ENCODE measurements at regions not wholly inside any gene's neighbourhood (a gene's known extent, or its start where the extent isn't known, plus 50 kb on each side); places are given as distances from the start of the nearest gene placed in this dataset.
"Not testable (repeated sequence)": the region's sequence is repeated elsewhere in the genome, so short reads cannot be mapped to it uniquely, and the experiment has no call there.

DNA sequence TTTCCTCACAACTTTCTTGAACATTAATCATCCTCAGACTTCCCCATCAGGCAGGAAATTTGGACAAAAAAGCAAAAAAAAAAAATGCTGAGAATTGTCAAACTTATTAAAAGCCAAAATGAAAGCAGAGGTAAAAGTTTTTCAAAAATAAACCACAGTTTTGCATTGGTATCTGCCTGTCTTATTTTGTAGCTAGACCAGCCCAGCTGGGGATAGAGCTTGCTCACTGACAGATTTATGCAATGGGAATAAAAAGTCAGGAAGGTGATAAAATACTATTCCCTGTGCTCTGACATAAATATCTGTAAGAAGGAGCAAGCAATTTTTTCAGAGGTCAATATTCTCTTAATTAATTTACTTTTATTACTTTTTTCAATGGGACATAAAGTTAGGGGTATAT lies 1006.7 kb upstream of the ALCAM start:
- peak overlapping the region; percentile 41 for H3K4me3 ChIP-seq (ENCODE audit: low read depth, low read length)
- TF ChIP-seq, protein P1, sequence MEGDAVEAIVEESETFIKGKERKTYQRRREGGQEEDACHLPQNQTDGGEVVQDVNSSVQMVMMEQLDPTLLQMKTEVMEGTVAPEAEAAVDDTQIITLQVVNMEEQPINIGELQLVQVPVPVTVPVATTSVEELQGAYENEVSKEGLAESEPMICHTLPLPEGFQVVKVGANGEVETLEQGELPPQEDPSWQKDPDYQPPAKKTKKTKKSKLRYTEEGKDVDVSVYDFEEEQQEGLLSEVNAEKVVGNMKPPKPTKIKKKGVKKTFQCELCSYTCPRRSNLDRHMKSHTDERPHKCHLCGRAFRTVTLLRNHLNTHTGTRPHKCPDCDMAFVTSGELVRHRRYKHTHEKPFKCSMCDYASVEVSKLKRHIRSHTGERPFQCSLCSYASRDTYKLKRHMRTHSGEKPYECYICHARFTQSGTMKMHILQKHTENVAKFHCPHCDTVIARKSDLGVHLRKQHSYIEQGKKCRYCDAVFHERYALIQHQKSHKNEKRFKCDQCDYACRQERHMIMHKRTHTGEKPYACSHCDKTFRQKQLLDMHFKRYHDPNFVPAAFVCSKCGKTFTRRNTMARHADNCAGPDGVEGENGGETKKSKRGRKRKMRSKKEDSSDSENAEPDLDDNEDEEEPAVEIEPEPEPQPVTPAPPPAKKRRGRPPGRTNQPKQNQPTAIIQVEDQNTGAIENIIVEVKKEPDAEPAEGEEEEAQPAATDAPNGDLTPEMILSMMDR (IDR thresholded peaks at IDR 0.05; ENCODE audit: insufficient read depth, low read length): no peak
- no peak for DNase-seq (ENCODE audit: low read depth)

- H3K4me3 ChIP-seq (ENCODE audit: low read depth, low read length); DNase-seq (ENCODE audit: low read depth): not testable (repeated sequence)
Observed at GRCh38 chr3:104361748-104362147, 1005.0 kb upstream of the ALCAM start.

- no peak for DNase-seq (ENCODE audit: low read depth)
- TF ChIP-seq, protein P1 (IDR thresholded peaks at IDR 0.05; ENCODE audit: insufficient read depth, low read length): no peak
- H3K4me3 ChIP-seq (ENCODE audit: low read depth, low read length): no peak overlapping the region
Observed at GRCh38 chr3:104362319-104362718, 1004.4 kb upstream of the ALCAM start.

GRCh38 chr3:104367000-104367399 lies 999.7 kb upstream of the ALCAM start:
- peak; percentile 38 for DNase-seq (ENCODE audit: low read depth)
- H3K4me3 ChIP-seq (ENCODE audit: low read depth, low read length): no peak overlapping the region
- TF ChIP-seq, protein P1 (IDR thresholded peaks at IDR 0.05; ENCODE audit: insufficient read depth, low read length): no peak

GRCh38 chr3:104368760-104369159 lies 997.9 kb upstream of the ALCAM start:
- DNase-seq (ENCODE audit: low read depth): no peak
- TF ChIP-seq, protein P1 (IDR thresholded peaks at IDR 0.05; ENCODE audit: insufficient read depth, low read length): no peak
- H3K4me3 ChIP-seq (ENCODE audit: low read depth, low read length): no peak overlapping the region

GRCh38 chr3:104385421-104385820 lies 981.3 kb upstream of the ALCAM start:
- no peak for DNase-seq (ENCODE audit: low read depth)
- TF ChIP-seq, protein P1 (IDR thresholded peaks at IDR 0.05; ENCODE audit: insufficient read depth, low read length): no peak

DNA sequence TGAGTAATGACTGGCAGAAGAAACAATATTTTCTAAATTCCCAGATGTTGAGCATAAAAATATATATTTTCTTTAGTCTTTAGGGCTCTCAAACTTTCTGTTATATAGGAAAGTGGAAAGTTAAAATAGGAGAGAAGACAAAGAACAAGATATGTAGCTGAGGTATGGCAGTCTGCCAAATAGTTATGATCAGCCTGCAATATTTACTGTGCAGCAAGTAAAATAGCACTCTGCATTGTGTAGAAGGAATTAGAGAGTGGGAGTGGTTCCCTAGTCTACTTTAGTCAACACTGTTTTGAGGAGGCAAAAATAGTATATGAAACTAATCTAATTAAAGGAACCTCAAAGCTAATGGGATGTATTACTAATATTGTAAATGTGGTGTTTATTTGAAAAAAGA lies 978.1 kb upstream of the ALCAM start:
- DNase-seq (ENCODE audit: low read depth): peak; percentile 47
- TF ChIP-seq, protein P1 (IDR thresholded peaks at IDR 0.05; ENCODE audit: insufficient read depth, low read length): no peak
- H3K4me3 ChIP-seq (ENCODE audit: low read depth, low read length): no peak overlapping the region

More at GRCh38 chr3:104385421-104385820, 981.3 kb upstream of the ALCAM start:
- H3K4me3 ChIP-seq (ENCODE audit: low read depth, low read length): no peak overlapping the region

Measured in fibroblast of the aortic adventitia (primary cell).